GM12865 (cell line): ENCODE measurements at regions not wholly inside any gene's neighbourhood (a gene's known extent, or its start where the extent isn't known, plus 50 kb on each side); places are given as distances from the start of the nearest gene placed in this dataset.
A peak's percentile ranks its signal among the peaks of the same experiment; 100 is the strongest.

ENCODE experiments used
- DNase-seq: peaks from one replicate; pipeline ENCODE4 v3.0.0; 2010; ENCODE audit warnings: low read depth
- H3K4me3 ChIP-seq: 2 replicates; pipeline ENCODE4 v1.5.1; 2011; ENCODE audit warnings: mild to moderate bottlenecking, low read depth, low read length, control low read depth
- TF ChIP-seq, protein P1 (sequence below): IDR thresholded peaks from 2 replicates; pipeline ENCODE4 v1.5.1; 2011; ENCODE audit warnings: low read length, control low read depth, low read depth, inconsistent platforms; ENCODE audit not compliant: insufficient read depth; ENCODE audit errors: missing control alignments

DNA sequence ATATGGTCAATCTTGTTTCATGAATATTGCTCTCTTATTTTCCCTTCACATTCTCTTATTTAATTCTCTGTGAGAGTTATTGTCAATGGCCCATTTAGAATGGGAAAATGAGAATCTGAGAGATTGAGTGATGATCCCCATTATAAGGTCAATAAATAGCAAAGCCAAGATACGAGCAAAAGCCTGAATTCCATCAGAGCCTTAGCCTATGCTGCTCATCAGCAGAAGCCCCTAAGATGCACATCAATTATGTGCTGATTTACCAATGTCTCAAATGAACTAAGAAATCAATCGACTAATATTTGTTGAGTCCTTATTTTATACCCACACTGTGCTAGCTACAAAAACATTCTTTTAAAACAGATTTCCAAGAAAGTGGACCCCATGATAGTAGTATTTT is 330.8 kb upstream of the DDI1 start:
- no peak overlapping the region for H3K4me3 ChIP-seq
- TF ChIP-seq, protein P1, sequence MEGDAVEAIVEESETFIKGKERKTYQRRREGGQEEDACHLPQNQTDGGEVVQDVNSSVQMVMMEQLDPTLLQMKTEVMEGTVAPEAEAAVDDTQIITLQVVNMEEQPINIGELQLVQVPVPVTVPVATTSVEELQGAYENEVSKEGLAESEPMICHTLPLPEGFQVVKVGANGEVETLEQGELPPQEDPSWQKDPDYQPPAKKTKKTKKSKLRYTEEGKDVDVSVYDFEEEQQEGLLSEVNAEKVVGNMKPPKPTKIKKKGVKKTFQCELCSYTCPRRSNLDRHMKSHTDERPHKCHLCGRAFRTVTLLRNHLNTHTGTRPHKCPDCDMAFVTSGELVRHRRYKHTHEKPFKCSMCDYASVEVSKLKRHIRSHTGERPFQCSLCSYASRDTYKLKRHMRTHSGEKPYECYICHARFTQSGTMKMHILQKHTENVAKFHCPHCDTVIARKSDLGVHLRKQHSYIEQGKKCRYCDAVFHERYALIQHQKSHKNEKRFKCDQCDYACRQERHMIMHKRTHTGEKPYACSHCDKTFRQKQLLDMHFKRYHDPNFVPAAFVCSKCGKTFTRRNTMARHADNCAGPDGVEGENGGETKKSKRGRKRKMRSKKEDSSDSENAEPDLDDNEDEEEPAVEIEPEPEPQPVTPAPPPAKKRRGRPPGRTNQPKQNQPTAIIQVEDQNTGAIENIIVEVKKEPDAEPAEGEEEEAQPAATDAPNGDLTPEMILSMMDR, result no peak
- no peak for DNase-seq

DNA sequence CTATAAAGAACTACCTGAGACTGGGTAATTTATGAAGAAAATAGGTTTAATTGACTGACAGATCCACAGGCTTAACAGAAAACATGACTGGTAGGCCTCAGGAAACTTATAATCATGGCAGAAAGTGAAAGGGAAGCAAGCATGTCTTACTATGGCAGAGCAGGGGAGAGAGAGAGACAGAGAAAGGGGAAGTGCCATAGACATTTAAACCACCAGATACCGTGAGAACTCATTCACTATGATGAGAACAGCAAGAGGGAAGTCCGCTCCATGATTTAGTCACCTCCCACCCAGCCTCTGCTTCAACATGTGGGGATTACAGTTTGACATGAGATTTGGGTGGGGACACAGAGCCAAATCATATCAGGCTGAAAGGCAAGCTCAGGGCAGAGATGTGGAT is 327.1 kb upstream of the DDI1 start:
- no peak overlapping the region for H3K4me3 ChIP-seq
- TF ChIP-seq, protein P1, result no peak
- peak; percentile 23 for DNase-seq

- TF ChIP-seq, protein P1, result no peak
- no peak for DNase-seq
These were observed 322.2 kb upstream of the DDI1 start for GRCh38 chr11:103714246-103714645.

GRCh38 chr11:103716363-103716762 is 320.1 kb upstream of the DDI1 start:
- DNase-seq, result no peak
- no peak overlapping the region for H3K4me3 ChIP-seq
- TF ChIP-seq, protein P1, result no peak

More at GRCh38 chr11:103714246-103714645, 322.2 kb upstream of the DDI1 start:
- no peak overlapping the region for H3K4me3 ChIP-seq

DNA sequence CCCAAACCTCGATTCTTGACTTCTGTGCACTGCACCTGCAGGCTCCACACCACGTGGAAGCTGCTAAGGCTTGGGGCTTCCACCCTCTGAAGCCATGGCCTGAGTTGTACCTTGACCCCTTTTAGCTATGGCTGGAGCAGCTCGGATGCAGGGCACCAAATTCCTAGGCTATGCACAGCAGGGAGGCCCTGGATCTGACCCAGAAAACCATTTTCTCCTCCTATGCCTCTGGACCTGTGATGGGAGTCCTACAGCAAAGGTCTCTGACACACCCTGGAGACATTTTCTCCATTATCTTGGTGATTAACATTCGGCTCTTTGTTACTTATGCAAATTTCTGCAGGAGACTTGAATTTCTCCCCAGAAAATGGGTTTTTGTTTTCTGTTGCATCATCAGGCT is 309.2 kb upstream of the DDI1 start:
- H3K4me3 ChIP-seq, result no peak overlapping the region
- TF ChIP-seq, protein P1, result no peak
- no peak for DNase-seq

DNA sequence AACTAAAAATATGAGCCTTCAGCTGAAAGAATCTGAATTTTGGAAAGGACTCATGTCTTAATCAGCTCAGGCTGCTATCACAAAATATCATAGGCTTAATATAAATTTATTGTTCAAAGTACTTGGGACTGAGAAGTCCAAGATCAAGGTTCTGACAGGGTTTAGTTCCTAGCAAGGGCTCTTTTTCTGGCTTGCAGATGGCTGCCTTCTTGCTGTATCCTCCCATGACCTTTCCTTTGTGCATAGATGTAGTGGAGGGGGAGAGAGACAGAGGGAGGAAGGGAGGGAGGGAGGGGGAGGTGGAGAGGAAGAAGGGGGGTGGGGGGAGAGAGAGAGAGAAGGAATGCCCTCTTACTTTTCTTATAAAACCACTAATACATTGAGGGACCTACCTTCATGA is 306.8 kb upstream of the DDI1 start:
- TF ChIP-seq, protein P1, result no peak
- no peak for DNase-seq
- H3K4me3 ChIP-seq, result no peak overlapping the region

- DNase-seq, result no peak
- no peak overlapping the region for H3K4me3 ChIP-seq
These were observed 306.1 kb upstream of the DDI1 start for GRCh38 chr11:103730131-103730940.

More at GRCh38 chr11:103730131-103730940, 306.1 kb upstream of the DDI1 start:
- TF ChIP-seq, protein P1, result no peak
